ENCODE measurements at regions not wholly inside any gene's neighbourhood (a gene's known extent, or its start where the extent isn't known, plus 50 kb on each side); places are given as distances from the start of the nearest gene placed in this dataset.

- Histone ChIP-seq H3K4me3 (no peak overlapping the region), H3K36me3 (replicated peaks; ENCODE audit: insufficient read depth, low read depth) (no peaks in the 10 kb centered on the region), H3K4me2 (no peak overlapping the region), H3K4me1 (ENCODE audit: insufficient read depth) (peaks cover 11% of the 10 kb centered on the region), H2AFZ (no peak overlapping the region), H3K79me2 (no peaks in the 10 kb centered on the region), H3K9me3 (ENCODE audit: low read depth) (no peaks in the 10 kb centered on the region), H3K27me3 (no peaks in the 10 kb centered on the region), H3K27ac (no peak overlapping the region), H3K9me2 (replicated peaks; ENCODE audit: insufficient read depth) (no peaks in the 10 kb centered on the region), H4K20me1 (ENCODE audit: insufficient read depth, poor library complexity, severe bottlenecking) (no peaks in the 10 kb centered on the region)
- TF ChIP-seq EZH2phosphoT487 (IDR thresholded peaks at IDR 0.05; ENCODE audit: low read depth, severe bottlenecking, unreplicated experiment) (no peak), EZH2 (IDR thresholded peaks at IDR 0.05; ENCODE audit: borderline replicate concordance) (no peak)
- WGBS (ENCODE audit: low lambda C conversion rate, missing lambda C conversion rate): 78% methylated on average over 3 of the region's 3 CpGs
- no peak for DNase-seq (ENCODE audit: low spot score)
Measured at GRCh38 chr10:10791869-10792268, 225.8 kb upstream of the CELF2 start.

DNA sequence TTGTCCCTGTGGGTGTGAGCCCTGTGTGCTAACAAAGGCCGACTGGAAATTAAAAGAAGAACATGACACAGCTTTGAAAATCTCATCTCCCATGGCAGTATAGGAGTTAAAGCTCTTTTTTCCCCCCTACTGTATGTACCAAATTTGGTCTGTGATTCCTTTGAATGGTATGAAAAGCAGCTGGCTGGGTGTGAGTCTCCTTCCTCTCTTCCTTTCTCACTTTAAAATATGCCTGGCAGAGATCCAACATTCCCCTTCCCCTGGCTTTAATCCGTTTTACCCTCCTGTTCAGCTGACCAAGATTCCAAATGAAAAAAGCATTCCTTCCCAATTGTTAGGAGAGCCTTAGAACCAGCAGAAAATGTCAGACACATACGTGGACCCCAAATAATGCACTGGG, 225.0 kb upstream of the CELF2 start:
- H3K27ac ChIP-seq: peak overlapping the region; percentile 17
- TF ChIP-seq EZH2phosphoT487 (IDR thresholded peaks at IDR 0.05; ENCODE audit: low read depth, severe bottlenecking, unreplicated experiment): no peak
- no peak for TF ChIP-seq CTCF (IDR thresholded peaks at IDR 0.05; ENCODE audit: poor library complexity)
- no peak for TF ChIP-seq EZH2 (IDR thresholded peaks at IDR 0.05; ENCODE audit: borderline replicate concordance)
- no peak overlapping the region for H3K4me2 ChIP-seq

DNA sequence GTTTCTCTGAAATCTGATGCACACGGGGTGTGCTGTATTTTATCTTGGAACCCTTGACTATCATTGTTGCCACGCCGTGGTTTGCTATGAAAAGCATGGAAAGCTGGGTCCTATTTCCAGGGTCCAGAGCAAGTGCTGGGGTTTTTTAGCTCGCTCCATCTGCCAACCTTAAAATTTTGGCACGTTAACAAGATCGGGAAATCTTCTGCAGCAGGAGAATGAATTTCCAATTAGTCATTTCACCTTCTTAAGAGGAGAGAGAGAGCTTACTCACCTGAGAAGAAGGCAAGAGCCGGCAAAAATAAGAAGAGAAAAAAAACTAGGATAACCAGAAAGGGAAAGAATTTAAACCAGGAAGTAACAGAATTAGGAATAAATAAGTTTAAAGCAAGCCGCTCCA, 223.6 kb upstream of the CELF2 start:
- H3K36me3 ChIP-seq (replicated peaks; ENCODE audit: insufficient read depth, low read depth): no peaks in the 10 kb centered on the region
- H3K27ac ChIP-seq: no peak overlapping the region
- no peaks in the 10 kb centered on the region for H3K79me2 ChIP-seq
- no peaks in the 10 kb centered on the region for H3K27me3 ChIP-seq
- 95% methylated on average over 8 of the region's 8 CpGs for WGBS (ENCODE audit: low lambda C conversion rate, missing lambda C conversion rate)
- peaks cover 29% of the 10 kb centered on the region for H3K4me1 ChIP-seq (ENCODE audit: insufficient read depth)
- DNase-seq (ENCODE audit: low spot score): no peak
- no peak overlapping the region for H2AFZ ChIP-seq
- H3K9me2 ChIP-seq (replicated peaks; ENCODE audit: insufficient read depth): no peaks in the 10 kb centered on the region
- H3K4me3 ChIP-seq: no peak overlapping the region
- no peaks in the 10 kb centered on the region for H3K9me3 ChIP-seq (ENCODE audit: low read depth)
- no peaks in the 10 kb centered on the region for H4K20me1 ChIP-seq (ENCODE audit: insufficient read depth, poor library complexity, severe bottlenecking)
- H3K4me2 ChIP-seq: no peak overlapping the region
- TF ChIP-seq EZH2 (IDR thresholded peaks at IDR 0.05; ENCODE audit: borderline replicate concordance): no peak
- no peak for TF ChIP-seq CTCF (IDR thresholded peaks at IDR 0.05; ENCODE audit: poor library complexity)
- no peak for TF ChIP-seq EZH2phosphoT487 (IDR thresholded peaks at IDR 0.05; ENCODE audit: low read depth, severe bottlenecking, unreplicated experiment)

More for the DNA sequence above, 225.0 kb upstream of the CELF2 start:
- Histone ChIP-seq H3K4me1 (ENCODE audit: insufficient read depth) (peaks cover 19% of the 10 kb centered on the region), H3K36me3 (replicated peaks; ENCODE audit: insufficient read depth, low read depth) (no peaks in the 10 kb centered on the region), H3K79me2 (no peaks in the 10 kb centered on the region), H3K9me2 (replicated peaks; ENCODE audit: insufficient read depth) (no peaks in the 10 kb centered on the region), H3K27me3 (no peaks in the 10 kb centered on the region), H2AFZ (no peak overlapping the region), H3K9me3 (ENCODE audit: low read depth) (no peaks in the 10 kb centered on the region), H4K20me1 (ENCODE audit: insufficient read depth, poor library complexity, severe bottlenecking) (no peaks in the 10 kb centered on the region), H3K4me3 (no peak overlapping the region)
- peak; percentile 27 for DNase-seq (ENCODE audit: low spot score)
- 41% methylated on average over 3 of the region's 3 CpGs for WGBS (ENCODE audit: low lambda C conversion rate, missing lambda C conversion rate)

GRCh38 chr10:10794791-10795191, 222.9 kb upstream of the CELF2 start:
- TF ChIP-seq CTCF (IDR thresholded peaks at IDR 0.05; ENCODE audit: poor library complexity) (no peak), EZH2phosphoT487 (IDR thresholded peaks at IDR 0.05; ENCODE audit: low read depth, severe bottlenecking, unreplicated experiment) (no peak), EZH2 (IDR thresholded peaks at IDR 0.05; ENCODE audit: borderline replicate concordance) (no peak)
- Histone ChIP-seq H3K27me3 (no peaks in the 10 kb centered on the region), H3K9me2 (replicated peaks; ENCODE audit: insufficient read depth) (no peaks in the 10 kb centered on the region), H3K79me2 (no peaks in the 10 kb centered on the region), H3K27ac (no peak overlapping the region), H4K20me1 (ENCODE audit: insufficient read depth, poor library complexity, severe bottlenecking) (no peaks in the 10 kb centered on the region), H3K36me3 (replicated peaks; ENCODE audit: insufficient read depth, low read depth) (no peaks in the 10 kb centered on the region), H3K4me2 (no peak overlapping the region), H3K4me3 (no peak overlapping the region), H3K4me1 (ENCODE audit: insufficient read depth) (peaks cover 29% of the 10 kb centered on the region), H2AFZ (no peak overlapping the region), H3K9me3 (ENCODE audit: low read depth) (no peaks in the 10 kb centered on the region)
- no peak for DNase-seq (ENCODE audit: low spot score)
- 76% methylated on average over 5 of the region's 5 CpGs for WGBS (ENCODE audit: low lambda C conversion rate, missing lambda C conversion rate)
